HG03432 (cell line): ENCODE measurements at regions not wholly inside any gene's neighbourhood (a gene's known extent, or its start where the extent isn't known, plus 50 kb on each side); places are given as distances from the start of the nearest gene placed in this dataset.

ENCODE experiments used
- ATAC-seq: cut with Tn5 transposase; IDR thresholded peaks from one replicate; pipeline ENCODE4 v1.9.1; 2021; ENCODE audit warnings: mild to moderate bottlenecking, moderate library complexity; ENCODE audit not compliant: unreplicated experiment

DNA sequence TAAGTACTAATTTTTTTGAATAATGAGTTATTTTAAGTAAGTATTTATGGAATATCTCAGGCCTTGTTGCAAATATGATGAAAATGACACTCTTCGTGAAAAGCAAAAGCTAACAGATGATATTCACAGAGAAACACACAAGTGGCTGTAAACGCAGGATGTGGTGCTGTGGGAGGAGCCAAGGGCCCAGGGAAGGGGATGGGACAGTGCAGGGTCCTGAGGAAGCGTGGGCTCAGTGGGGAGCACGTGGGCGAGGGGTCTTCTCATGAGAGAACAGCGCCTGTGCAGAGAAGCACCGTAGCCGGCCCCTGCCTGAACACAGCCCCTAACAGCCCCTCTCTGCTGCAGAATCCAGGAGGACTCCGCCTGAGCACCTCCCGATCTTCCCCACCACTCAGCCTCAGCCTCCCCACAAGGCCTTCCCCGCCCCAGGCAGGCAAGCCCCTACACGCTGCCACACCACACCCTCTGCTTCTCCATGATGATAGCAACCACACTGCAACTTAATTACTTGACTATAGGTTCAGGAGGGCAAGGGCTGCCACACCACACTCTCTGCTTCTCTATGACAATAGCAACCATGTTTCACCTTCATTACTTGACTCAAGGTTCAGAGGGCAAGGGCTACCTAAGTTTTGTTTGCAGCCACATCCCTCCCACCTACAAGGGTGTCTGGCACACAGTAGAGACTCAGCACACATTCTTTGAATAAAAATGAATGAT lies 152.6 kb upstream of the RNF32 start:
- ATAC-seq: no peak

DNA sequence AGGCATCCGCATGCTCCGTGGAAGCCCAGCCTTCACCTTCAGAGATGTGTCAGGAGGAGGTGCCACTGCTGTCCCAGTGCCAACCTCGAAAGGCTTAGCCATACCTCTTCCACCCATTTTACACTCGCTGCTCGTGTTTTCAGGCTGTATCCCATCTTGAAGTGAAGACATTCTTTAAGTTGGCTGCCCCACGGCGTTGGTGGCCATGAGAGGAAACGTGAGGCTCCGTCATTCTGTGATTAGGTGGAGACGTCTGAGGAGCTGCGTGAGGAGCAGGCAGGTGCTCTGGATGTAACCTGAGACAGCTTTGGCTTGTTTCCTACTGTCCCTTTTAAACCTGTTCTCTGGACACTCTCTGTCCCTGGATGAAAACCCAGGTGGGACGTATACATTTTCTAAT lies 159.9 kb upstream of the RNF32 start:
- no peak for ATAC-seq

DNA sequence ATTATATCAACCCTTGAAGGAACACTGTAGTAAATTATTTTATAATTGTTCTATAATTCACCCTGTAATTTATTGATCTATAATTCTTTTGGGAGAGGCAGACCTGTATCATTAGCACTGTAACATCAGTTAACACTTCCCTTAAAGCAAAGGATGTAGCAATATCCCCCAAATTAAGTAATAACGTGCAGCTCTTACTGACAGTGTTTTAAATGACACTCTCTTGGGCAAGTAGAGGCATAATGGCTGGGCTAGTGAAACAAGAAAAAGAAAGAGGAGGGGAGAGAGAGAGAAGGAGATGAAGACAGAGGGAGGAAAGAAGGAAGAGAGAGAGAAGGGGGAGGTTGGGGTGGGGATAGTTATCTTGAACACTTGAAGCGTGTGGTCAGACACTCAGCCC lies 161.0 kb upstream of the RNF32 start:
- no peak for ATAC-seq

DNA sequence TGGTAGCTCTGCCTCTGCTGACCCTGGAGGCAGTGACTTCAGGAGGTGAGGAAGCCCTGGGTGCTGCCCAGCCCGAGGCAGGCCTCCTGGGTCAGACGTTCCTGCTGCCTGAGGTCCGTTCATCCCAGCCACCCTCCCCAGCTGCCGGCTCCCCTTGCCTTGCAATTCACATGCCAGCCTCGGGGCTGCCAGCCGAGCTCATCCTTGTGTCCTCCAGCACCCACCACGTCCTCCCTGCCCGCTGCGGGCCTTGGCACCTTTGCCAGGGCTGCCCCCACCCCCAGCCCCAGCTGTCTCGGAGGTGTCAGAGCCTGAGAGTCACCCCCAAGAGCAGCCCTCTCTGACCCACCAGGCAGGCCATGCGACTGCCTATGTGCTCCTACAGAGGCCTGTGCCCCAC lies 162.1 kb upstream of the RNF32 start:
- no peak for ATAC-seq

DNA sequence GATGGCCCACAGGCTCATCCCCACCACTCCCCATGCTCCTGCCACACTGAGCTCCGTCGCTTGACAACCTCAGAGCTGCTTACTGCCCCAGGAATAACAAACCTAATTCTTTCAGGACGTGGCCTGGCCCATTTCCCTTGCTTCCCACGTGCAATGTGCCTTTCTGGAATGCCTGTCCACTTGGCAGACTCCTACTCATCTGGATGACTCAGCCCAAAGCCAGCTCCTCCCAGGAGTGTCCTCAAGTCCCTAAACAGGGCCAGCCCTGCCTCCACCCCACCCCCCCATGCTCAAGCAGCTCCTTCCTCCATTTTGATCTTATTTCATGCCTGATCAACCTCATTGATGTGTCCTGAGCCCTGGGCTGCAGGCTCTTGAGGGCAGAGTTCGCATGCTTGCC lies 164.9 kb upstream of the RNF32 start:
- ATAC-seq: no peak

DNA sequence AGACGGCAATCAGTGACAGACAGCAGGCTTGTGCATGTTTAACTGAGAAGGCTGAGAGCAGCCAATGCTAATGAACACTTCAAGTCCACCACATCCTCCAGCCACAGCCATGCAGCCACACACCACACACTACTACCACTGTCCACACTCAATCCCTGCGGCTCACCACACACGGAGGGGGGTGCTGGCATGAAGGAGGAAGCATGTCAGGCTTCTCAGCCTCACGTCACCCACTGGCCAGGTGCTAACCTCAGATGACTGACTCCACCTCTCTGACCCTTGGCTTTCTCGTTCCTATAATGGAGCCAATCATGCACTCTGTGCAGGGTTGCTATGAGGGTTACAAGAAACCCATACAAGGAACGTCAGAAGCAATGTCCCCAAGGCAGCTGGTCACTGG lies 165.4 kb upstream of the RNF32 start:
- ATAC-seq: peak; percentile 47

DNA sequence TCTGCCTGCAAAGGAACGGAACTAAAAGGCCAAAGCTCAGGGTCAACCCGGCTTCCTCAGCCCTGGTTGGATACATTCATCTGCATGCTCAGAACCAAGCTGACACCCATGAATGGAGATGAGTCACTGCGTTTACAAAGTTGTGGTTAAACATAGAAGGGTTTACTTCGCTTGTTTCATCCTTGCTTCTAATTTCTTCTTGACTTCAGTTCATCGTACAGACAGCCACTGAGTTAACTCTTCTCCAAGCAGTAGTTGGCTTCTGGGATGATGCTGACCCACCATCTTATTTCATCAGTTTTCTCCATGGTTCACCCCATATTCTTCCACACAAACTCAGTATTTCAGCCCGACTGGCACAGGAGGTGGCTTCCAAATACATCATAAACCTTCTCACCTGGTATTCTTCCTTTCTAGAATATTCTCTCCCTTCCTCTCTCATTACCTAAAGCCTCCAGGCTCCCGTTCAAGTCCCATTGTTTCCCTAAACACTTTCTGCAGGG lies 166.3 kb upstream of the RNF32 start:
- peak; percentile 57 for ATAC-seq

DNA sequence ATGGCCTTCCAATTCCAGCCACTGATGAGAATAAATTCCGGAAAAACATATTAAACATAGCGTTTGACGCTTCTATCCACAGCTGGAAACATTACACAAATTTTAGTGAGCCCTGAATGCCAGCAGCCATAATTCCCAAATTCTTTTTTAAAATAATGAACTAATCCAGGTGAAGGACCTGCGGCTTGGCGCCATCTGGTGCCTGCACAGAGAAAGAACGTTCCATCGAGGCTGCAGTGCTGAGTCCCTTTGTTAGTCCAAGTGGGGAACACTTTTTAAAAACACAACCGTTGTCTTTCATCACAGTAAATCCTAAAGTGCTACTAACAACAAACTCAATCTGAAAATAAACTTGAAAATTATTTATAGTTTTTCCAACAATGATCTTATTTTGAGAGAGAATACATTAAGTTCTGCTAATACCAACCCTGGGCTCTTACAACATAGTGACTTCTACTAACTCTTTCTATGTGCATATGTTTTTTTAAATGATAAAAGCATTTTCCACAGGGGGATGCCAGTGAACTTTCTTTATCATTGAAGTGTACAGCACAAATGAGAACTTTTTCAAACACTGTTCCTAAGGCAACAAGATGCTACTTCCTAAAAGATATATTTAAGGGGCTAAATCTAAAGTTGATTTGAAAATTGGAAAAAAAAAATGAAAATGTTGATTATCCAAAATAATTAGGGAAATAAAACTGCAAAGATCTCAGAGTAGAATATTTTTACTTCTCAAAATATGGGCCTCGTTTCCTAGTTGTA lies 166.9 kb upstream of the RNF32 start:
- ATAC-seq: no peak

DNA sequence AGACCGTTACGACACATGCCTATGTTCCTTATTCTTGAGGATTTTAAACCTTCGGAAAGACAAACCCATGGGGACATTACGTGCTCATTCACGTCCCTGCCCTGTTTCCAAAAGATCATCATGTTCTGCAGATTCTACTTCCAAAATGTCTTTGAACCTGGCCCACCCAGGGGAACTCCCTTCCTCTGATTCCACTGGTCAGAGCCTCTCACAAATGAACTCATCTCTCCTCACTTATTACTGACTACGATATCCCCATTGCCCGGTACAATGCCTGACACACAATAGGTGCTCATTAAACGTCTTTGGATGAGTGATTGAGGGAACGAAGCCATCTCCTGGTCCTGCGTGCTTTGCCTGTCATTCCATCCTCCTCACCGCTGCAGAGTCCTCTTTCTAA lies 168.3 kb upstream of the RNF32 start:
- no peak for ATAC-seq

DNA sequence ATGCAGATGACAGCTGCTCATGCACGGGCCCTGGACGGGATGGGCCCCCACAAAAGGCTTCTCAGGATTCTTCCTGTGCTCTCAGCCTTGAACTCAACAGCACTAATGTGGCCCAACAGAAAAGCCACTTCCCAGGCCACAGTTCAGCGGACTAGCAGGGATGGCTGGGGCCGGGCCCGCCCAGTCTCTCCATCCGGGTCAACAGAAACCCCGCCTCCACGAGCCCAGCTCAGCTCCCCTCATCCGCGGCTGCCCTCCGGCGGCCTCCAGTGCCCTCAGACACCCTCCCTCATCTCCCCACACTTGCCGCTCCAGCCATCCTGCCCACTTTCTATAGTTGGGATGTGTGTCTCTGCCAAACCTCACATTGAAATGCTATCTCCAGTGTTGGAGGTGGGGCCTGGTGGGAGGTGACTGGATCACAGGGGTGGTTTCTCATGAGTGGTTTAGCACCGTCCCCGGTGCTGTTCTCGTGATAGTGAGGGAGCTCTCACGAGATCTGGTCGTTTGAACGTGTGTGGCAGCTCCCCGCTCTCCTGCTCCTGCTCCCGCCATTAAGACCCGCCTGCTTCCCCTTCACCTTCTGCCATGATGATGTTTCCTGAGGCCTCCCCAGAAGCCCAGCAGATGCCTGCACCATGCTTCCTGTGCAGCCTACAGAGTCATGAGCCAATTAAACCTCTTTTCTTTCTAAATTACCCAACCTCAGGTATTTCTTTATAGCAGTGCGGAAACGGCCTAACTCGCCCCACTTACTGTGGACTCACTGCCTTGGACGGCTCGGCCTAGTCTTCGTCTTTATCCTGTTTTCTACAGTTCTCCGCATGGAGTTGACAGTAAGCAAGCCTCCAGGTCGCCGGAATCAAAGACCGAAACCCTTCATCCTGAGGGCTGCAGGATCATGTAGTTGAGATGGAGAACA lies 169.9 kb upstream of the RNF32 start:
- ATAC-seq: no peak

DNA sequence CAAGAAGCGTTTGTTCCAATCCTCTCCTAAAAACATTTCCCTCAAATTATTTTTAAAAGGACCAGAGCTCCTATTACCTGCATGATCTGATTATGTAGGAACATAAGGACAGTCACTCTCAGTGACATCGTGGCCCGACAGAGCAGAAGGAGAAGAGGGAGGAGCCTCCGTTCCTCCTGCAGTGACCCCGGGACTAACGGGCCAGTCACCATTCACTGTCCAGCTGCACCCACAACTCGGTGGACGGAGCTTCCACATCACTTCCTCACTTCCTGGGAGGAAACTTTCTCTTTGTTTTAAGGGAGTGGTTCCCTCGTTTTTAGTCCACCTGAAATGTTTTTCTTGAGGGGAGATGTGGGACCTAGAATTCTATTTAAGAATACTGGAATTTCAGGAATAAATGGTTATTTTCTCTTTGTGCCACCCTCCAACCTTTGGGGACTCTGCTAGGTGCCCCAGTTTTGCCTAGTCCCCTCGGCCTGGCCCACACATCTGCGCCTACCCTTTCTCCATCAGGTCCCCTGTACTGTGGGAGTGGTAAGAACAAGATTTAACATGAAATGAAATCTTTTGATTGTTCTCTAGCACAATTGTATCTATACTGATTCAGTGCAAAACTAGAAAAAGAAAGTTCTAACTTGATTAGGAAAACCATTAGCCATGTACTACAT lies 173.5 kb upstream of the RNF32 start:
- no peak for ATAC-seq

DNA sequence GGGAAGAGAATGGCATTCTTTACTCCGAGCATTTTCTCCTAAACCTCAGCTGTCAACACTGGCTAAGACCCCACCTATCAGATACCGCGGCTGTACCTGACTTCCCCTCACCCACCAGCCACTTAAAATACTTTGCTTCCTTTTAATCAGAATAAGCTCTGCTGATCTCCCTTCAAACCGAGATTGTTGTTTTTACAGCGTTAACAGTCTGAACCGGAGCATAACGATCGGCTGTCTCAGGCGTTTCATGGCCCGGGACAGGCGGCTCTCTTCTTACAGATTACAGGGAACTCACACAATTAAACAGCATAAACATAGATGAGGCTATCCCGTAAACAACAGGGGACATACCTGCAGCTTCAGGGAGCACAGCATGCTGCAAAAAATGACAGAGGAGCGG lies 174.3 kb upstream of the RNF32 start:
- ATAC-seq: no peak

DNA sequence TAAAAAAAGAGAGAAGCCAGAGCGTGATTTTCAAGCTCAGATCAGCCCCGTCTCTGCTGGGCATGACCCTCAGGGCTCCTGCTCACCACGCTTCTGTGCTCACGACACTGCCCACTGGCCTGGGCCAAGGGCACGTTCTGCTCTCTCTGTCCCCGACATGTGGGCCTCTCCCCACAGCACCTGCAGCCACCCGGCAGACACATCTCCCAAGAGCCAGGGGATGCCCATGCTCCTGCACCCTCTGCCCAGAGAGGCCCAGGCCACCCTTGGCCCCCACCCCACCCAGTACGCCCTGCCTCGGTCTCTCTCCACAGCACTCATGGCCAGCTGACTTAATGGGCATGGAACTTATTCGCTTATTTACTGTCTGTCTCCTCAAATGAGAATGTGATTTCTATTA lies 175.4 kb upstream of the RNF32 start:
- no peak for ATAC-seq

DNA sequence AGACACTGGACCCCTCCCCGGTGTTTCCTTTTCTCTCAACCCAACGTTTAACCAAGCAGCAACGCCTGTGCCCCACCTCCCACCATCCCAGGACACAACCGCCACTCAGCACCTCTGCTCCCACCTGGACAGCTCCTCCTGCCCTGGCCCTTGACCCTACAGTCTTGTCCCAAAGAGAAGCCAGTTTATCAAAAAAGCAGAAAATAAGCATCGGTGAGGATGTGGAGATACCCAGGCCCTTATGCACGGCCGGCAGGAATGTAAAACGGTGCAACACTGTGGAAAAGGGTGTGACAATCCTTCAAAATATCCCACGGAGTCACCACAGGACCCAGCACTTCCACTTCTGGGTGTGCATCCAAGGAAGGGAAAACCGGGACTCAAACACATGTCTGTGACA lies 176.2 kb upstream of the RNF32 start:
- ATAC-seq: no peak

DNA sequence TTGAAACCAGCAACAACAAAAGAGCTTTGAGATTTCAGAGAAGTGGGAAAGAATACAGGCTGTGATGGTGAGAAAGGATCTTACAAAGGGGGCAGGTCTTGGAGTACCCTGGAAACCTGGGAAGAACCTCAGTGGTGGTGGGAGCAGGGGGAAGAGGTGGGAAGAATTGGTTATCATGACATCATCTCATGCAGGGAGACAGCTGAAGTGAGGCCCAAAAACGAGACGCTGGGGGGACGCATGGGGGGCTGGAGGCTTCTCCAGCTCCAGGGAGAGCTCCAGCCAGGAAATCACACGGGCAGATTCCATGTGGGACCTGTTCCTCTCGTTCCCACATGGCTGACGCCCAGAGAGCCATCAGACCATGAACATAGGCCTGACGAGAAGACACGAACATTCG lies 177.3 kb upstream of the RNF32 start:
- no peak for ATAC-seq

DNA sequence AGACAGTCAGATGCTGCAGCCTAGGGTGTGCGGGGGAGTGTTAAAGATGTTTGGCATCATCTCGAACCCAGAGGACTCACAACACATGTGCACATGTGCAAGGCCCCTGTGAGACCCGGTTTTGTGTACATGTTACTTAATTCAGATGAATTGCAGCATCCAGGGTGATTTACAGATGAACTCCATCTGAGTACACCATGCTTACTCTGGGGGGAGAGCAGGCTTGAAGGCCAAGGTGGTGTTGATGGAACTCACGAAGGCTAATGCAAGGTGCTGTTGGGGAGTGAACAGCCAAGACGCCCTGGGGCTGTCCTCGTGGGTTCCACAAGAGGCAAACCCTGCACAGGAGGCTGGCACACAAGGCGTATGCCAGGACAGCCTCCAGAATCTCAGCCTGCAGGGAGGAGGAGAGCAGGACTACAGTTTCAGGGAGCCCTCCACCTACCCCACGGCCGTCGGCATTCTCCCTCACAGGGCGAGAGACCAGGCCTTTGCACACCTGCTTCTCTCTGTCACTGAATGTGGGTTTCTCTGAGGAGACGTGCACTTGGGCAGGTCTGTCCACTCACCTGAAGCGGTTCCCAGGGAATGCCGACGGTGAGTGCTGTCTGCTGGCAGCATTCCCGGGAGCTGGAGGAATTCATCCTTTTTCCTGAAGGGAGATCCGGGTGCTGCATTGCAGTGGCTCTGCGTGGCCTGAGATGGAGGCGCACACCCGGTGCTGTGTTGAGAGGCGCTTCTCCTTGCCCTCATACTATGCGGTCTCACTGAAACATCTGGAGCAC lies 178.5 kb upstream of the RNF32 start:
- ATAC-seq: no peak

DNA sequence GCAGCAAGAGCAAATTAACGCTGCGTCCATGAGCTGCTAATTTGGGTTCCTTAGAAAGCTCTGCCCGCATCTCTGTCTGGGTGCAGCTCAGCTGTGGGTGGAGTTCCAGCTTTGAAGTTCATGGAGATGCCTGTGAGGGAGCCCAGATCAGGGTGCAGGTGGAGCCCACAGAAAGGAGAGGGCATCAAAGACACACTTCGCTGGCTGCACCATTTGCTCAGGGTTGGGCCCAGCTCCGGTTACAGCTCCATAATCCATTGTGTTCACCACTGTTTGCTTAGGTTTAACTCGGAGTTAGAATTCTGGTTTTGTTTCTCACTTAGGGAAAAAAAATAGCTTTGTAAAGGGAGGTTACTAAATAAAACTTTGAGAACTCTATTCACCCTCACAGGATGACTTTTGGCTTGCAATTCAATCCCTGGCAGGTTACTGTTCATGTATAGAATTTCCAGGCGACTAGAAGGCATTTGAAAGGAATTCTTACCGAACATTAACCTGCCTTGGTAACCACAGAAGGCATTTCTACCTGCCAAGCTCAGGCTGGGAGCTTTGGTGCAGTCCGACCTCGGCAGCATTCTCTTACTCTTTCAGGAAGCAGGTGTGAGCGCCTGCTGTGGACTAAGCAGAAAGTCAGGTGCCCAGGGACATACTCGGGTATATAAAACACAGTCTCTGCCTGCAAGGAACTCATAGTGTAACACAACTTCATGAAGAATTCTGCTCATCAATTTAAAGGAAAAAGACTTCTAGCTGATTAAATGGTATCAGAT lies 179.5 kb upstream of the RNF32 start:
- ATAC-seq: no peak

DNA sequence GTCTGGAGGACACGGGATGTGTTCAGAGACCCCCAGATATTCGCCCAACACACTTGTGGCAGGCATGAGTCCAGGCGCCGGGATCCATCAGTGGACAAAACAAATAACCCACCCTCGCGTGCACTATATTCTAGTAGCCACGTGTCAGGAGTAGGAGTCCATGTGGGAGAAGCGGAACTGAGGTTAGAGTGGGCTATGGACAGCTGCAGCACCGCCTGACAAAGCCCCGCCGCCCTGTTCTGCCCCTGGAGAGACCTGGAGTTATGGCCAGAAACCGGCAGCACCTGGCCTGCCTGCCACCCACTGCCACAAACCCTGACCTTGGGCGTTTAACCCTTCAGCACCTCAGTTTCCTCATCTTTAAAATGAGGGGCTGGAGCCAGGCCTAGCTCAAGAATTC lies 181.0 kb upstream of the RNF32 start:
- no peak for ATAC-seq

DNA sequence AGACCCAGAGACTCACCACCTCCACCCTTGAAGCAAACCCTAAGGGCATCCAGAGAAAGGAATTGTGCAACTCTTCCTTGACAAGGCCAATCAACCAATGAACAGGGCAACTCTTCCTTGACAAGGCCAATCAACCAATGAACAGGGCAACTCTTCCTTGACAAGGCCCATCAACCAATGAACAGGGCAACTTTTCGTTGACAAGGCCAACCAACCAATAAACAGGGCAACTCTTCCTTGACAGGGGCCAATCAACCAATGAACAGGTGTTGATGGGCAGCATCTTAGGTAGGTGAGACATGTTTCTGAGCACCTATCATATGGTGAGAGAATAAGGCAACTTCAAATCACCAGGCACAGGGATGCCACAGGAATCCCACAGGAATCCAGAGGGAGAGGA lies 181.5 kb upstream of the RNF32 start:
- ATAC-seq: no peak
